ENCODE measurements at regions not wholly inside any gene's neighbourhood (a gene's known extent, or its start where the extent isn't known, plus 50 kb on each side); places are given as distances from the start of the nearest gene placed in this dataset.

DNA sequence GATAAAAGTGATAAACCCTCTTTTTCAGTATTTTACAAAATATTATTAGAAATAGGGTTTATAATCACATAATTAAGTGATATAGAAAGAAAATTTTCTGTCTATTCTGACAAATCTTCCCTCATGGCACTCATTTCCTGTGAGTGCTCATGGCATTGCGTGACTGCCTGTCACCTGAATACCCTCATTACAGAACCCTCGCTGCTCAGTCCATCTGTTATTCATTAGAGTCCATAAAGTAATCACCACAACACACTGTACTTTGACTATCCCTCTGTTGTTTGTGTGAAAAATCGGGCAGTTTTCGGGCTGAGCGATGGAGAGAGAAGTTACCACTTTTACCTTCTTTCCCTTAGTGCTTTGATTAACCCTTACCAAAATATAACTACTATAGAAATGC lies 100.4 kb upstream of the BRINP3 start:
- TF ChIP-seq POLR2A (IDR thresholded peaks at IDR 0.05) (no peak), POLR2AphosphoS5 (IDR thresholded peaks at IDR 0.05) (no peak), EP300 (IDR thresholded peaks at IDR 0.05) (no peak)
- TF ChIP-seq, protein P1, sequence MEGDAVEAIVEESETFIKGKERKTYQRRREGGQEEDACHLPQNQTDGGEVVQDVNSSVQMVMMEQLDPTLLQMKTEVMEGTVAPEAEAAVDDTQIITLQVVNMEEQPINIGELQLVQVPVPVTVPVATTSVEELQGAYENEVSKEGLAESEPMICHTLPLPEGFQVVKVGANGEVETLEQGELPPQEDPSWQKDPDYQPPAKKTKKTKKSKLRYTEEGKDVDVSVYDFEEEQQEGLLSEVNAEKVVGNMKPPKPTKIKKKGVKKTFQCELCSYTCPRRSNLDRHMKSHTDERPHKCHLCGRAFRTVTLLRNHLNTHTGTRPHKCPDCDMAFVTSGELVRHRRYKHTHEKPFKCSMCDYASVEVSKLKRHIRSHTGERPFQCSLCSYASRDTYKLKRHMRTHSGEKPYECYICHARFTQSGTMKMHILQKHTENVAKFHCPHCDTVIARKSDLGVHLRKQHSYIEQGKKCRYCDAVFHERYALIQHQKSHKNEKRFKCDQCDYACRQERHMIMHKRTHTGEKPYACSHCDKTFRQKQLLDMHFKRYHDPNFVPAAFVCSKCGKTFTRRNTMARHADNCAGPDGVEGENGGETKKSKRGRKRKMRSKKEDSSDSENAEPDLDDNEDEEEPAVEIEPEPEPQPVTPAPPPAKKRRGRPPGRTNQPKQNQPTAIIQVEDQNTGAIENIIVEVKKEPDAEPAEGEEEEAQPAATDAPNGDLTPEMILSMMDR (IDR thresholded peaks at IDR 0.05): no peak
